Bronchial epithelial cell (primary cell): ENCODE measurements at regions not wholly inside any gene's neighbourhood (a gene's known extent, or its start where the extent isn't known, plus 50 kb on each side); places are given as distances from the start of the nearest gene placed in this dataset.

Source experiments
- DNase-seq: peaks from one replicate; pipeline ENCODE4 v3.0.0-alpha.2; 2010; ENCODE audit warnings: low read depth
- FAIRE-seq: peaks from 2 replicates; lab custom pipeline; 2011; peaks lifted over from hg19 to GRCh38; lab: Jason Lieb, UNC
- H3K27me3 ChIP-seq: 2 replicates; pipeline ENCODE4 v1.5.1; 2011; ENCODE audit warnings: low read length; ENCODE audit not compliant: control insufficient read depth, insufficient read depth
- H3K36me3 ChIP-seq: 2 replicates; pipeline ENCODE4 v1.5.1; 2011; ENCODE audit warnings: low read length; ENCODE audit not compliant: control insufficient read depth, insufficient read depth
- H3K4me3 ChIP-seq: 2 replicates; pipeline ENCODE4 v1.5.1; 2011; ENCODE audit warnings: mild to moderate bottlenecking, low read depth, low read length, control low read depth
- CTCF ChIP-seq: IDR thresholded peaks from 2 replicates; pipeline ENCODE4 v1.5.1; 2011; ENCODE audit warnings: mild to moderate bottlenecking, moderate library complexity, low read length, control low read depth, inconsistent platforms; ENCODE audit not compliant: insufficient read depth, severe bottlenecking

DNA sequence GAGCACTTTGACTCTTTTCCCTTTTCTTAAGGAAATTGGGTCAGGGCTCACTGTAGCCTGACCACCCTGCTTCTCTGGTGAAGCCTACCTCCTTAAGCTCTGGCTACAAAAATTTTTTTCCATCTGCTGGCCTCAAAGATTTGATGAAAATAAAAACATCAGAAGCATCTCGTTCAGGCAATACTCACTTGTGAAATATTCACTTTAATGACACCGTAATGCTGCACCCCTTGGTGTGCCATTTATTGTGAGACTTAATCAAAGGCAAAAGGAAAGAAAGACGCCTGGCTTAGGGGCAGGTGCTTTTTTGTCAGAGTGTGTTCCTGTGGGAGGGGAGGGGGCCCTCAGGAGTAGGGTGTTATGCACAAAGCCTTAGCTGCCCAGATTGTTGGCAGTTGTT is 155.0 kb upstream of the TMPO start:
- no peak for TF ChIP-seq CTCF
- Histone ChIP-seq H3K36me3 (no peaks in the 10 kb centered on the region), H3K27me3 (no peaks in the 10 kb centered on the region), H3K4me3 (no peak overlapping the region)
- DNase-seq: no peak
- FAIRE-seq: no peak

GRCh38 chr12:98369581-98369980 is 145.8 kb upstream of the TMPO start:
- FAIRE-seq (no peak), DNase-seq (peak; percentile 67)
- TF ChIP-seq CTCF: no peak
- no peaks in the 10 kb centered on the region for H3K36me3 ChIP-seq
- no peak overlapping the region for H3K4me3 ChIP-seq
- H3K27me3 ChIP-seq: no peaks in the 10 kb centered on the region

DNA sequence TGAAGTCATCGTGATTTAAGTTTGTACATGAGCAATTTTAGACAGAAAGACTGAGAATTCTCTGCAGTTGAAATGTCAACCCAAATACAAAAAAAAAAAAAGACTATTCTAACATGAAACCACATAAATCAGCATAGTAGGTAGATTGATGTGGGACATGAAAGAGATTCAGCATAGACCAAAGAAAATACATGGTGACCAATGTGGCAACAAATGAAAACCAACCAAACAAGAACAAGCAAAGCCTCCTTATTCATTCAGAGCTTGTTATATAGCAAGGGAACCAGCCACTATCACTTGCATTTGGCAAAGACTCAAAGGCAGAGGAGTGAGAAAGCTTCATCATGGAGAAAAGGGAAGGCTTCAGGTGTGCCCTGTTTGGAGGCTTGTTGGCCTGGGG is 144.4 kb upstream of the TMPO start:
- H3K36me3 ChIP-seq: no peaks in the 10 kb centered on the region
- FAIRE-seq: no peak
- peaks cover 6% of the 10 kb centered on the region for H3K27me3 ChIP-seq
- DNase-seq: no peak
- TF ChIP-seq CTCF: no peak
- no peak overlapping the region for H3K4me3 ChIP-seq

- FAIRE-seq (no peak), DNase-seq (no peak)
- H3K36me3 ChIP-seq: no peaks in the 10 kb centered on the region
- no peak for TF ChIP-seq CTCF
- peaks cover 6% of the 10 kb centered on the region for H3K27me3 ChIP-seq
- H3K4me3 ChIP-seq: no peak overlapping the region
Observed at GRCh38 chr12:98371419-98371818, 144.0 kb upstream of the TMPO start.

GRCh38 chr12:98372340-98373024 is 142.9 kb upstream of the TMPO start:
- Histone ChIP-seq H3K27me3 (peaks cover 6% of the 10 kb centered on the region), H3K4me3 (no peak overlapping the region), H3K36me3 (no peaks in the 10 kb centered on the region)
- DNase-seq (no peak), FAIRE-seq (no peak)
- no peak for TF ChIP-seq CTCF

DNA sequence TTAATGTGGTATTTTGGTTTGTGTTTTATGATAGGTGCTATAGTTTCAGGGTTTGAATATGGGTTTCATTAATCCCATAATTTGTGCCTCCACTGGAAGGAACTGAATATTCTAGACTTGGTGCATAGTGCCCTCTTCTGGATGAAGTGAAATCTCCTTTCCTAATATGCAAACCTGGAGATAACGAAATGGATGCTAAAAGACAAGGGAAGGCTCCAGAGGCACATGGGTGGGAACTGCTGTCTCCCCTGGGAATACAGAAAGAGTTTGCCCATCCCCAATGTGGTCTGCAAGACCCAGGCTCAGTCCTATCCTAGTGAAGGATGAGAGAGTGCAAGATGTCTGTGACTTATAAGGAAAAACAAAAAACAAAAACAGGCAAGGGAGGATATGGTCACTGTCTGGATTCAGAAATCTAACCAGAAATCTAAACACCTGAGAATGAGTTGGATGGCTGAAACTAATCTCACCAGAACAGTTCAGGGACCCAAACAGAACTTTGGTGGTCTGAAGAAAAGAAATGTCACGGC is 142.3 kb upstream of the TMPO start:
- TF ChIP-seq CTCF: peak; percentile 57
- Histone ChIP-seq H3K36me3 (no peaks in the 10 kb centered on the region), H3K4me3 (no peak overlapping the region), H3K27me3 (peaks cover 6% of the 10 kb centered on the region)
- DNase-seq (peak; percentile 52), FAIRE-seq (no peak)
